ENCODE measurements at regions not wholly inside any gene's neighbourhood (a gene's known extent, or its start where the extent isn't known, plus 50 kb on each side); places are given as distances from the start of the nearest gene placed in this dataset.

GRCh38 chr2:78541088-78541450 lies 484.4 kb upstream of the REG3G start:
- 94% methylated on average over 6 of the region's 6 CpGs for WGBS (ENCODE audit: insufficient coverage)
- Mint-ChIP-seq H3K4me3 (no peak overlapping the region), H3K4me1 (no peaks in the 10 kb centered on the region), H3K36me3 (no peaks in the 10 kb centered on the region), H3K27ac (no peak overlapping the region), H3K9me3 (peaks cover 9 to 22% of the 10 kb centered on the region in 2 donors), H3K27me3 (ENCODE audit: low read depth in 2 of 2) (no peaks in the 10 kb centered on the region)
- no peak overlapping the region for H3K4me3 ChIP-seq (ENCODE audit: low read length)
- H3K27ac ChIP-seq (ENCODE audit: low read length) = no peak overlapping the region
- H3K36me3 ChIP-seq (ENCODE audit: control insufficient read depth, insufficient read depth, low read length) = no peaks in the 10 kb centered on the region
- peaks cover 15% of the 10 kb centered on the region for H3K9me3 ChIP-seq (ENCODE audit: control insufficient read depth, insufficient read depth, low read length)
- no peaks in the 10 kb centered on the region for H3K27me3 ChIP-seq (ENCODE audit: control insufficient read depth, insufficient read depth, low read length)
- DNase-seq (no peak), ATAC-seq (no peak)
- intact Hi-C loops (cut with micrococcal nuclease) = no loop called here
- TF ChIP-seq, protein P1, sequence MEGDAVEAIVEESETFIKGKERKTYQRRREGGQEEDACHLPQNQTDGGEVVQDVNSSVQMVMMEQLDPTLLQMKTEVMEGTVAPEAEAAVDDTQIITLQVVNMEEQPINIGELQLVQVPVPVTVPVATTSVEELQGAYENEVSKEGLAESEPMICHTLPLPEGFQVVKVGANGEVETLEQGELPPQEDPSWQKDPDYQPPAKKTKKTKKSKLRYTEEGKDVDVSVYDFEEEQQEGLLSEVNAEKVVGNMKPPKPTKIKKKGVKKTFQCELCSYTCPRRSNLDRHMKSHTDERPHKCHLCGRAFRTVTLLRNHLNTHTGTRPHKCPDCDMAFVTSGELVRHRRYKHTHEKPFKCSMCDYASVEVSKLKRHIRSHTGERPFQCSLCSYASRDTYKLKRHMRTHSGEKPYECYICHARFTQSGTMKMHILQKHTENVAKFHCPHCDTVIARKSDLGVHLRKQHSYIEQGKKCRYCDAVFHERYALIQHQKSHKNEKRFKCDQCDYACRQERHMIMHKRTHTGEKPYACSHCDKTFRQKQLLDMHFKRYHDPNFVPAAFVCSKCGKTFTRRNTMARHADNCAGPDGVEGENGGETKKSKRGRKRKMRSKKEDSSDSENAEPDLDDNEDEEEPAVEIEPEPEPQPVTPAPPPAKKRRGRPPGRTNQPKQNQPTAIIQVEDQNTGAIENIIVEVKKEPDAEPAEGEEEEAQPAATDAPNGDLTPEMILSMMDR (IDR thresholded peaks at IDR 0.05) = no peak
- no peaks in the 10 kb centered on the region for H3K4me1 ChIP-seq (ENCODE audit: control insufficient read depth, insufficient read depth, low read length)

DNA sequence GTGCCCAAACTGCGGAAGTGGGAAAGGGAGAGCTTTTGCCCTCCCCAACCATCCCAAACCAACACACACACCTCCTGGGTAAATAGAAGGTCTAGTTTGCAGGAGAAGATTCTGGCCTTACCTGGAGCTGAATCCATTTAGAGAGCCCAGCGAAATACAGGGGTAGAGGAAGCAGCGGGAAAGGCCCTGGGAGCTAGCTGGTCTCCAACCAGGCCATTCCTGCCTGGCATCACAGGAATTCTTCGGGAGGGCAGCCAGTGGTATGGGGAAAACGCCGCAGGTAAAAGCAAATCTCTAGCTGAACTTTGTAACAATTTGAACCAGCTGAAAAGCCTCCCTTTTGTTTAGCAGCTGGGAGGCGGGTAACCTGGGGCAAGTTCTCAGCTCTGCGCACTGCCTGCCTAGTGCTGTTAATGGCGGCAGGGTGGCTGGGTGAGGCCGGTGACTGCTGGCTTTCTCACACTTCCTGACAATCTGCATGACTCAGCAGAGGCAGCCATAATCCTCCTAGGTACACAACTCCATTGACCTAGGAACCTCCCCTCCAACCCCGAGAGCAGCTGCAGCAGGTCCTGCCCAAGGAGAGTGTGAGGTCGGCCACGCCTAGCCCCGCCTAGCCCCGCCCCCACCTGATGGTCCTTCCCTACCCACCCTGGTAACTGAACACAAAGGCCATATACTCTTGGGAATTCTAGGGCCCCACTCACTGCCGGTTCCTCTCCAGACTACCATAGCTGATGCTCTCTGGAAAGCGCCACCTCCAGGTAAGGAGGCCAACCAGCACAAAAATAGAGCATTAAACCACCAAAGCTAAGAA lies 483.8 kb upstream of the REG3G start:
- Histone ChIP-seq H3K36me3 (ENCODE audit: control insufficient read depth, insufficient read depth, low read length) (no peaks in the 10 kb centered on the region), H3K4me1 (ENCODE audit: control insufficient read depth, insufficient read depth, low read length) (no peaks in the 10 kb centered on the region), H3K9me3 (ENCODE audit: control insufficient read depth, insufficient read depth, low read length) (peaks cover 15% of the 10 kb centered on the region), H3K27ac (ENCODE audit: low read length) (no peak overlapping the region), H3K4me3 (ENCODE audit: low read length) (no peak overlapping the region), H3K27me3 (ENCODE audit: control insufficient read depth, insufficient read depth, low read length) (no peaks in the 10 kb centered on the region)
- Mint-ChIP-seq H3K4me3 (no peak overlapping the region), H3K4me1 (no peaks in the 10 kb centered on the region), H3K36me3 (no peaks in the 10 kb centered on the region), H3K27ac (no peak overlapping the region), H3K27me3 (ENCODE audit: low read depth in 2 of 2) (no peaks in the 10 kb centered on the region), H3K9me3 (peaks cover 9 to 19% of the 10 kb centered on the region in 2 donors)
- intact Hi-C loops (cut with micrococcal nuclease) = no loop called here
- ATAC-seq (no peak), DNase-seq (no peak)
- TF ChIP-seq, protein P1 (IDR thresholded peaks at IDR 0.05) = no peak
- 87% methylated on average over 16 of the region's 17 CpGs for WGBS (ENCODE audit: insufficient coverage)

DNA sequence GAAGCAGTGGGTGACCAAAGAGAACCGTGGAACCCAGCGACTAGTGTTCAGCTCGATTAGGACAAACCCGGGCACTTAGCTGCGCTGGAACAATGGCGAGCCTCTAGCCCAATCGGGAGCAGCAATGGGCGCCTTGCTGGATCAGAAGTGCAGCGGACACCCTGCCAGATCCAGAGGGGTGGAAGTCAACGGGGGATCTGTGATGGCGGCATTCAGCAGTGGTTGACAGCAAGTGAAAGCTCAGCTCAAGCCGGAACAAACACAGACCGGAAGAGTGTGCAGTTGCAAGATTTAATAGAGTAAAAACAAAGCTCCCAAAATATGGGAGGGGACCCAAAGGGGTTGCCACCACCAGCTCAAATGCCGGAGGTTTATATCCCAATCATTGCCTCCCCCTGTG lies 478.7 kb upstream of the REG3G start:
- H3K27me3 Mint-ChIP-seq (ENCODE audit: low read depth in 2 of 2) = no peaks in the 10 kb centered on the region

More for the DNA sequence above, 478.7 kb upstream of the REG3G start:
- Mint-ChIP-seq H3K4me3 (no peak overlapping the region), H3K36me3 (no peaks in the 10 kb centered on the region), H3K27ac (no peak overlapping the region), H3K4me1 (no peaks in the 10 kb centered on the region), H3K9me3 (peaks cover 19 to 27% of the 10 kb centered on the region in 2 donors)
- H3K36me3 ChIP-seq (ENCODE audit: control insufficient read depth, insufficient read depth, low read length) = no peaks in the 10 kb centered on the region
- H3K27ac ChIP-seq (ENCODE audit: low read length) = no peak overlapping the region
- H3K4me3 ChIP-seq (ENCODE audit: low read length) = no peak overlapping the region
- intact Hi-C loops (cut with micrococcal nuclease) = no loop called here
- DNase-seq (no peak), ATAC-seq (no peak)
- H3K4me1 ChIP-seq (ENCODE audit: control insufficient read depth, insufficient read depth, low read length) = no peaks in the 10 kb centered on the region
- H3K9me3 ChIP-seq (ENCODE audit: control insufficient read depth, insufficient read depth, low read length) = peaks cover 7% of the 10 kb centered on the region
- WGBS (ENCODE audit: insufficient coverage) = 88% methylated on average over 13 of the region's 14 CpGs
- TF ChIP-seq, protein P1 (IDR thresholded peaks at IDR 0.05) = no peak
- no peaks in the 10 kb centered on the region for H3K27me3 ChIP-seq (ENCODE audit: control insufficient read depth, insufficient read depth, low read length)

All from natural killer cell (primary cell).